Mesendoderm (in vitro differentiated cells): ENCODE measurements at regions not wholly inside any gene's neighbourhood (a gene's known extent, or its start where the extent isn't known, plus 50 kb on each side); places are given as distances from the start of the nearest gene placed in this dataset.
"Not testable (repeated sequence)": the region's sequence is repeated elsewhere in the genome, so short reads cannot be mapped to it uniquely, and the experiment has no call there.

ENCODE experiments used
- DNase-seq: peaks from one replicate; pipeline ENCODE4 v3.0.0; 2013
- H2AK5ac ChIP-seq: 2 replicates; pipeline ENCODE4 v1.6.1; 2013; ENCODE audit warnings: low read length, inconsistent platforms
- H2BK120ac ChIP-seq: 2 replicates; pipeline ENCODE4 v1.6.1; 2013; ENCODE audit warnings: low read depth, mild to moderate bottlenecking, low read length, moderate library complexity, mixed read lengths
- H2BK15ac ChIP-seq: replicated peaks from 2 replicates; pipeline ENCODE4 v1.6.1; 2013; ENCODE audit warnings: low read depth, mild to moderate bottlenecking, moderate library complexity
- H2BK5ac ChIP-seq: 2 replicates; pipeline ENCODE4 v1.6.1; 2013; ENCODE audit warnings: low read length, inconsistent platforms
- H3K18ac ChIP-seq: 2 replicates; pipeline ENCODE4 v1.6.1; 2013; ENCODE audit warnings: mild to moderate bottlenecking, low read length, mixed read lengths
- H3K23ac ChIP-seq: one replicate; pipeline ENCODE4 v1.6.1; 2013; ENCODE audit warnings: low read length
- H3K27ac ChIP-seq: 2 replicates; pipeline ENCODE4 v1.5.1; 2013; ENCODE audit warnings: low read depth, mild to moderate bottlenecking, inconsistent platforms, low read length, moderate library complexity
- H3K27me3 ChIP-seq: 2 replicates; pipeline ENCODE4 v1.6.1; 2013; ENCODE audit warnings: low read length, control low read depth, mild to moderate bottlenecking, inconsistent platforms; ENCODE audit not compliant: insufficient read depth, poor library complexity
- H3K36me3 ChIP-seq: 2 replicates; pipeline ENCODE4 v1.6.1; 2013; ENCODE audit warnings: low read length, inconsistent platforms; ENCODE audit not compliant: control insufficient read depth, insufficient read depth
- H3K4ac ChIP-seq: one replicate; pipeline ENCODE4 v1.6.1; 2013; ENCODE audit warnings: low read depth, mild to moderate bottlenecking, low read length, moderate library complexity
- H3K4me1 ChIP-seq: 2 replicates; pipeline ENCODE4 v1.6.1; 2013; ENCODE audit warnings: low read depth, low read length, inconsistent platforms; ENCODE audit not compliant: control insufficient read depth
- H3K4me2 ChIP-seq: 2 replicates; pipeline ENCODE4 v1.6.1; 2013; ENCODE audit warnings: low read length
- H3K4me3 ChIP-seq: 2 replicates; pipeline ENCODE4 v1.5.1; 2013; ENCODE audit warnings: mild to moderate bottlenecking, low read length
- H3K56ac ChIP-seq: one replicate; pipeline ENCODE4 v1.6.1; 2013; ENCODE audit warnings: low read length
- H3K79me1 ChIP-seq: 2 replicates; pipeline ENCODE4 v1.6.1; 2013; ENCODE audit warnings: low read length, inconsistent platforms
- H3K79me2 ChIP-seq: 2 replicates; pipeline ENCODE4 v1.6.1; 2013; ENCODE audit warnings: mild to moderate bottlenecking, low read length; ENCODE audit not compliant: control insufficient read depth, insufficient read depth
- H3K9ac ChIP-seq: 2 replicates; pipeline ENCODE4 v1.6.1; 2013; ENCODE audit warnings: low read length, inconsistent platforms
- H4K5ac ChIP-seq: one replicate; pipeline ENCODE4 v1.6.1; 2013; ENCODE audit warnings: low read length
- H4K8ac ChIP-seq: one replicate; pipeline ENCODE4 v1.6.1; 2013; ENCODE audit warnings: low read depth, mild to moderate bottlenecking, control low read depth, low read length, moderate library complexity
- WGBS: extraction: QIAGEN DNeasy Blood & Tissue Kit; methylation state at CpG from one replicate; pipeline ENCODE4 v1.1.7; 2013; ENCODE audit warnings: low lambda C conversion rate, missing lambda C conversion rate; ENCODE audit not compliant: insufficient coverage; ENCODE audit errors: extremely low coverage; 5-methylcytosine and 5-hydroxymethylcytosine counted together

DNA sequence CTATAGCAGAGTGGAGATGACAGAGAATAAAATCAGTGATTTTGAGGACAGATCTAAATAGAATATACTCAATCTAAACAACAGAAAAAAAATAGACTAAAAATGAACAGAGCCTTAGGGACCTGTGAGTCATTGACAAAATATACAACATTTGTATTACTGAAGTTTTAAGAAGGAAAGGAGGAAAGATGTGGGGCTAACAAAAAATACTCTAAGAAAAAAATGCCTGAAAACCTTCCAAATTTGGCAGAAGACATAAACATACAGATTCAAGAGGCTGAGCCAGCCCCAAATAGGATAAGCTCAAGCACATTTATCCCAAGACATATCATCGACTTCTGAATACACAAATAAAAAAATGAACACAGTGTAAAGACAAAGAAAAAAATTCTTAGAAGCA is 123.6 kb upstream of the INTU start:
- DNase-seq = no peak
- no peak overlapping the region for H3K18ac ChIP-seq
- H3K4ac ChIP-seq = no peak overlapping the region
- H3K4me1 ChIP-seq = peaks cover 3% of the 10 kb centered on the region
- no peak overlapping the region for H3K4me2 ChIP-seq
- no CpG with 5 or more reads among the region's 1 CpG for WGBS
- H3K23ac ChIP-seq = no peak overlapping the region
- H4K5ac ChIP-seq = no peak overlapping the region
- H2BK5ac ChIP-seq = no peak overlapping the region
- H3K79me1 ChIP-seq = no peaks in the 10 kb centered on the region
- no peak overlapping the region for H2BK15ac ChIP-seq
- no peak overlapping the region for H2BK120ac ChIP-seq
- H2AK5ac ChIP-seq = no peak overlapping the region
- H3K27me3 ChIP-seq = no peaks in the 10 kb centered on the region
- H3K36me3 ChIP-seq = no peaks in the 10 kb centered on the region
- H3K4me3 ChIP-seq = no peak overlapping the region
- no peak overlapping the region for H3K9ac ChIP-seq
- H3K79me2 ChIP-seq = no peaks in the 10 kb centered on the region
- no peak overlapping the region for H3K56ac ChIP-seq
- H4K8ac ChIP-seq = no peak overlapping the region
- no peak overlapping the region for H3K27ac ChIP-seq

- H3K27me3 ChIP-seq, H3K79me2 ChIP-seq, H3K4me3 ChIP-seq, H3K9ac ChIP-seq, H2BK120ac ChIP-seq, H4K5ac ChIP-seq, H3K79me1 ChIP-seq, H3K36me3 ChIP-seq, H2BK5ac ChIP-seq, H2BK15ac ChIP-seq, H3K23ac ChIP-seq, H3K4me2 ChIP-seq, H2AK5ac ChIP-seq, H3K4me1 ChIP-seq, H3K4ac ChIP-seq, H4K8ac ChIP-seq: not testable (repeated sequence)
- H3K27ac ChIP-seq = peak overlapping the region; percentile 37
- peak overlapping the region; percentile 17 for H3K56ac ChIP-seq
- WGBS = no CpG with 5 or more reads among the region's 3 CpGs
- H3K18ac ChIP-seq = peak overlapping the region; percentile 87
- DNase-seq = peak; percentile 78
These were observed 120.1 kb upstream of the INTU start for GRCh38 chr4:127512672-127513071.

DNA sequence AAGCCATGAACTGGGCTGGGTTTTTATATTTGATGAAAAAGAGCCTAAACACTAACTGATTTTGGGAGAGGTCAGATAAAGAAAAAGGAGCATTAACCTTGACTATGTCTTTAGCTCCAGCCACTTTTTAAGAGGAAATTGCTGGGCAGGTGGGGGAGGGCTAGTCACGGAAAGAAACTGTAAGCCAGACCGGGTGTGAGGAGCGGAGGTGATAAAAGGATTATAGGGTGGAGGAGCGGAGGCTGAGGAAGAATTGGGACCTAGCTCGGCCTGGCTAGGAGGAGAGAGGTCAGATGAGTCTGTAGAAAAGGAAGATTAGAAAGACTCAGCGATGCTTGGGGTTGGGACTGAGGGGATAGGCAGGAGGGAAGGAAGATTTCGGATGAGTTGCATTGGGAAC is 117.5 kb upstream of the INTU start:
- WGBS = no CpG with 5 or more reads among the region's 7 CpGs
- not testable (repeated sequence) for H3K27me3 ChIP-seq, H2AK5ac ChIP-seq, H3K79me1 ChIP-seq, H3K4ac ChIP-seq, H2BK120ac ChIP-seq, H3K23ac ChIP-seq, H4K8ac ChIP-seq, H3K79me2 ChIP-seq, H3K4me3 ChIP-seq, H3K9ac ChIP-seq, H3K4me1 ChIP-seq, H2BK15ac ChIP-seq, H4K5ac ChIP-seq, H2BK5ac ChIP-seq, H3K4me2 ChIP-seq, H3K36me3 ChIP-seq
- Histone ChIP-seq H3K27ac (peak overlapping the region; percentile 86), H3K56ac (peak overlapping the region; percentile 58), H3K18ac (peak overlapping the region; percentile 47)
- peak; percentile 76 for DNase-seq

- no peak overlapping the region for H3K23ac ChIP-seq
- H3K27me3 ChIP-seq = no peaks in the 10 kb centered on the region
- H3K4me3 ChIP-seq = no peak overlapping the region
- no peak overlapping the region for H3K4ac ChIP-seq
- no peak overlapping the region for H3K27ac ChIP-seq
- no peak overlapping the region for H4K8ac ChIP-seq
- peaks cover 6% of the 10 kb centered on the region for H3K4me1 ChIP-seq
- H3K79me1 ChIP-seq = no peaks in the 10 kb centered on the region
- no peak for DNase-seq
- no peak overlapping the region for H2BK15ac ChIP-seq
- H2BK5ac ChIP-seq = peak overlapping the region; percentile 47
- H3K4me2 ChIP-seq = no peak overlapping the region
- H3K56ac ChIP-seq = no peak overlapping the region
- H3K18ac ChIP-seq = no peak overlapping the region
- H3K79me2 ChIP-seq = no peaks in the 10 kb centered on the region
- H2BK120ac ChIP-seq = peak overlapping the region; percentile 73
- H4K5ac ChIP-seq = no peak overlapping the region
- no peak overlapping the region for H3K9ac ChIP-seq
- H2AK5ac ChIP-seq = peak overlapping the region; percentile 70
- no peaks in the 10 kb centered on the region for H3K36me3 ChIP-seq
These were observed 114.7 kb upstream of the INTU start for GRCh38 chr4:127518046-127518445.

DNA sequence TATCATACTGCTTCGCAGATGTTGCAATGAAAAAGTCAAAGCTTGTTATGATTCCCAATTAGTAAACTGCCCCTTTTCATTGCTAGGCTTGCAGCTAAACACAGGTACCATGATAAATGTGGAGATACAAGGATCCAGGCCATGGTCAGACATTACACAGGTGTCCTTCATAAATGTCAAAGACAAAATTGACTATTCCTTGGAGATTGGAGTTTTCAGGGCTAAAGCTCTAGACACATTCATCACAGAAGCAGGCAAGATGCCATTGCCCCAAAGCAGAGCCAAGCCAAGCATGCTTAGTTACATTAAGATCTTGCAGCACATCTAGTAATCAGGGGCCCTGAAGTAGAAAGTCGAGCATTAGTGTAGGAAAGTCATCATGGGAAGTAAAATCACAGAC is 111.3 kb upstream of the INTU start:
- no peaks in the 10 kb centered on the region for H3K79me1 ChIP-seq
- no peak overlapping the region for H2BK120ac ChIP-seq
- H4K5ac ChIP-seq = no peak overlapping the region
- H3K79me2 ChIP-seq = no peaks in the 10 kb centered on the region
- no peak overlapping the region for H3K23ac ChIP-seq
- no peak for DNase-seq
- H4K8ac ChIP-seq = no peak overlapping the region
- no peak overlapping the region for H2BK5ac ChIP-seq
- H3K27ac ChIP-seq = no peak overlapping the region
- H2AK5ac ChIP-seq = no peak overlapping the region
- WGBS = no CpG with 5 or more reads among the region's 2 CpGs
- no peak overlapping the region for H3K56ac ChIP-seq
- H2BK15ac ChIP-seq = peak overlapping the region; percentile 64
- peak overlapping the region; percentile 9 for H3K18ac ChIP-seq
- no peaks in the 10 kb centered on the region for H3K36me3 ChIP-seq
- no peak overlapping the region for H3K4ac ChIP-seq
- H3K9ac ChIP-seq = no peak overlapping the region
- peaks cover 6% of the 10 kb centered on the region for H3K4me1 ChIP-seq
- no peak overlapping the region for H3K4me3 ChIP-seq
- no peak overlapping the region for H3K4me2 ChIP-seq
- H3K27me3 ChIP-seq = no peaks in the 10 kb centered on the region

DNA sequence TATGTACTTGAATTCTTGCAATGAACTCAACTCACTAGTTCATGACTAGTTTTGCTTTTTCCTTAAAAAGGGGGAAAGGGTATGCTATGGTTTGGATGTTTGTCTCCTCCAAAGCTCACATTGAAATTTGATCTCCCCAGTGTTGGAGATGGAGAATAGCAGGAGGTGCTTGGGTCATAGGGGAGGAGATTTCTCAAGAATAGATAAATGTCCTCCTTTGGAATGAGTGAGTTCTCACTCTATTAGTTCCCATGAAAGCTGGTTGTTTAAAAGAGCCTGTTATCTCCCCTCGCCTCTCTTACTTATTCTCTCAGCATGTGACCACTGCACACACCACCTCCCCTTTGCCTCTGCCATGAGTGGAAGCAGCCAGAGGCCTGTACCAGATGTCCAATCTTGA is 109.4 kb upstream of the INTU start:
- no CpG with 5 or more reads among the region's 1 CpG for WGBS
- Histone ChIP-seq H3K27ac (no peak overlapping the region), H2AK5ac (no peak overlapping the region), H3K4ac (no peak overlapping the region), H3K4me3 (no peak overlapping the region), H3K4me1 (peaks cover 9% of the 10 kb centered on the region), H3K4me2 (no peak overlapping the region), H3K9ac (no peak overlapping the region), H4K8ac (no peak overlapping the region), H3K56ac (no peak overlapping the region), H3K36me3 (no peaks in the 10 kb centered on the region), H3K23ac (no peak overlapping the region), H2BK120ac (no peak overlapping the region), H4K5ac (no peak overlapping the region), H3K79me1 (no peaks in the 10 kb centered on the region), H3K27me3 (no peaks in the 10 kb centered on the region), H2BK5ac (no peak overlapping the region), H3K18ac (no peak overlapping the region), H3K79me2 (no peaks in the 10 kb centered on the region), H2BK15ac (no peak overlapping the region)
- peak; percentile 89 for DNase-seq
